GM19023 (cell line): ENCODE measurements at regions not wholly inside any gene's neighbourhood (a gene's known extent, or its start where the extent isn't known, plus 50 kb on each side); places are given as distances from the start of the nearest gene placed in this dataset.

Experiments used
- ATAC-seq: cut with Tn5 transposase; IDR thresholded peaks from one replicate; pipeline ENCODE4 v1.9.1; 2021; ENCODE audit warnings: mild to moderate bottlenecking, moderate library complexity; ENCODE audit not compliant: unreplicated experiment

- no peak for ATAC-seq
These were observed 161.7 kb upstream of the DUSP10 start for GRCh38 chr1:221903594-221903993.

GRCh38 chr1:221902961-221903360 lies 161.1 kb upstream of the DUSP10 start:
- no peak for ATAC-seq

GRCh38 chr1:221900678-221901077 lies 158.8 kb upstream of the DUSP10 start:
- ATAC-seq = no peak

GRCh38 chr1:221897321-221897721 lies 155.4 kb upstream of the DUSP10 start:
- no peak for ATAC-seq

- no peak for ATAC-seq
These were observed 150.5 kb upstream of the DUSP10 start for GRCh38 chr1:221892301-221892830.

- ATAC-seq = no peak
These were observed 149.8 kb upstream of the DUSP10 start for GRCh38 chr1:221891708-221892107.

GRCh38 chr1:221888801-221889200 lies 146.9 kb upstream of the DUSP10 start:
- no peak for ATAC-seq

- no peak for ATAC-seq
These were observed 146.3 kb upstream of the DUSP10 start for GRCh38 chr1:221888218-221888617.

- ATAC-seq = no peak
These were observed 145.9 kb upstream of the DUSP10 start for GRCh38 chr1:221887758-221888157.

GRCh38 chr1:221887415-221887746 lies 145.5 kb upstream of the DUSP10 start:
- no peak for ATAC-seq

- ATAC-seq = no peak
These were observed 145.0 kb upstream of the DUSP10 start for GRCh38 chr1:221886743-221887414.

- no peak for ATAC-seq
These were observed 144.4 kb upstream of the DUSP10 start for GRCh38 chr1:221886311-221886710.

GRCh38 chr1:221884821-221885220 lies 142.9 kb upstream of the DUSP10 start:
- ATAC-seq = no peak

GRCh38 chr1:221881805-221882581 lies 140.1 kb upstream of the DUSP10 start:
- ATAC-seq = no peak

- no peak for ATAC-seq
These were observed 138.3 kb upstream of the DUSP10 start for GRCh38 chr1:221880182-221880581.

- ATAC-seq = no peak
These were observed 136.2 kb upstream of the DUSP10 start for GRCh38 chr1:221878134-221878533.

GRCh38 chr1:221877311-221877710 lies 135.4 kb upstream of the DUSP10 start:
- no peak for ATAC-seq

- no peak for ATAC-seq
These were observed 133.1 kb upstream of the DUSP10 start for GRCh38 chr1:221875004-221875330.

- ATAC-seq = no peak
These were observed 132.6 kb upstream of the DUSP10 start for GRCh38 chr1:221874285-221875003.

- ATAC-seq = no peak
These were observed 131.8 kb upstream of the DUSP10 start for GRCh38 chr1:221873673-221874072.

GRCh38 chr1:221871056-221871455 lies 129.2 kb upstream of the DUSP10 start:
- ATAC-seq = no peak

- no peak for ATAC-seq
These were observed 127.9 kb upstream of the DUSP10 start for GRCh38 chr1:221869779-221870178.
